ENCODE measurements at regions not wholly inside any gene's neighbourhood (a gene's known extent, or its start where the extent isn't known, plus 50 kb on each side); places are given as distances from the start of the nearest gene placed in this dataset.
"Not testable (repeated sequence)": the region's sequence is repeated elsewhere in the genome, so short reads cannot be mapped to it uniquely, and the experiment has no call there.

GRCh38 chr6:103723438-103724322 lies 1136.0 kb downstream of the HACE1 start:
- DNase-seq (ENCODE audit: low read depth), result no peak
- TF ChIP-seq, protein P1, sequence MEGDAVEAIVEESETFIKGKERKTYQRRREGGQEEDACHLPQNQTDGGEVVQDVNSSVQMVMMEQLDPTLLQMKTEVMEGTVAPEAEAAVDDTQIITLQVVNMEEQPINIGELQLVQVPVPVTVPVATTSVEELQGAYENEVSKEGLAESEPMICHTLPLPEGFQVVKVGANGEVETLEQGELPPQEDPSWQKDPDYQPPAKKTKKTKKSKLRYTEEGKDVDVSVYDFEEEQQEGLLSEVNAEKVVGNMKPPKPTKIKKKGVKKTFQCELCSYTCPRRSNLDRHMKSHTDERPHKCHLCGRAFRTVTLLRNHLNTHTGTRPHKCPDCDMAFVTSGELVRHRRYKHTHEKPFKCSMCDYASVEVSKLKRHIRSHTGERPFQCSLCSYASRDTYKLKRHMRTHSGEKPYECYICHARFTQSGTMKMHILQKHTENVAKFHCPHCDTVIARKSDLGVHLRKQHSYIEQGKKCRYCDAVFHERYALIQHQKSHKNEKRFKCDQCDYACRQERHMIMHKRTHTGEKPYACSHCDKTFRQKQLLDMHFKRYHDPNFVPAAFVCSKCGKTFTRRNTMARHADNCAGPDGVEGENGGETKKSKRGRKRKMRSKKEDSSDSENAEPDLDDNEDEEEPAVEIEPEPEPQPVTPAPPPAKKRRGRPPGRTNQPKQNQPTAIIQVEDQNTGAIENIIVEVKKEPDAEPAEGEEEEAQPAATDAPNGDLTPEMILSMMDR (IDR thresholded peaks at IDR 0.05; ENCODE audit: insufficient read depth, low read length), result no peak

DNA sequence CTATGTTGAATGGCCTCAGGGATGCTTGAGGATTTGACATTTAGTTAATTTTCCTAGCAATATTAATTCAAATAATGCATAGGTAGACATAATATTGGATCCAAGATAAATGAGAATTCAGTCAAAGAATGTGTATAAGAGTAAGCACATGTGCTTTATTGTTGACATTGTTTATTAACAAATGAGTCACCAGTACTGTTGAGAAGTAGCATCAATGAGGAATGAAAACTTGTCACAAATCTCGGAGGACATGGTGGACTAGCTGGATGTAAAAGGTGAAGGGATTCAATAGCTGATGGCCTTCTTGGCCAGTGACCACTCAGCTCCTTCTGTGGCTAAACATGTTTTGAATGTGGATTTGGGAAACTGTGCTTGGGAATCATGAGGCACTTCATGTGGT lies 1137.0 kb downstream of the HACE1 start:
- DNase-seq (ENCODE audit: low read depth), result no peak
- H3K4me3 ChIP-seq (ENCODE audit: low read depth, low read length), result no peak overlapping the region
- TF ChIP-seq, protein P1 (IDR thresholded peaks at IDR 0.05; ENCODE audit: insufficient read depth, low read length), result no peak

More at GRCh38 chr6:103723438-103724322, 1136.0 kb downstream of the HACE1 start:
- no peak overlapping the region for H3K4me3 ChIP-seq (ENCODE audit: low read depth, low read length)

- DNase-seq (ENCODE audit: low read depth), result no peak
- H3K4me3 ChIP-seq (ENCODE audit: low read depth, low read length), result no peak overlapping the region
- TF ChIP-seq, protein P1 (IDR thresholded peaks at IDR 0.05; ENCODE audit: insufficient read depth, low read length), result no peak
Measured at GRCh38 chr6:103721923-103722322, 1137.8 kb downstream of the HACE1 start.

DNA sequence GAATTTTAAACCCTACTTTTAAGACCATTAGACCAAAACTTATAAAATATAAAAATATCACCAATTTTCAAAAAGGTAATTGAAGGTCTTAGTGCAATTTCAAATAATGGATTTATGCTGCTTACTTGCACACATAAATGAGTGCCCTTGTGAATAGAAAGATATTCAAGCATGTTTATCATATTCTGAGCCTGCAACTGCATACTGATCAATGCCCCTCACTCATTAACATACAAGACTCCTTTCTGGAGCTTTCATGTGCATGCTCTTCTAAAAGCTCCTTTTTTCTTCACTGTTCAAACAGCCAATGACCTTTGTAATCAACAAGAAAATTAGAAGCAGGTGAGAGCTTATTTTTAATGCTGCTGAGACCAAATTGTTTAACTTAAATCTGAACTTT lies 1139.3 kb downstream of the HACE1 start:
- DNase-seq (ENCODE audit: low read depth), result no peak
- TF ChIP-seq, protein P1 (IDR thresholded peaks at IDR 0.05; ENCODE audit: insufficient read depth, low read length), result no peak
- H3K4me3 ChIP-seq (ENCODE audit: low read depth, low read length), result no peak overlapping the region

DNA sequence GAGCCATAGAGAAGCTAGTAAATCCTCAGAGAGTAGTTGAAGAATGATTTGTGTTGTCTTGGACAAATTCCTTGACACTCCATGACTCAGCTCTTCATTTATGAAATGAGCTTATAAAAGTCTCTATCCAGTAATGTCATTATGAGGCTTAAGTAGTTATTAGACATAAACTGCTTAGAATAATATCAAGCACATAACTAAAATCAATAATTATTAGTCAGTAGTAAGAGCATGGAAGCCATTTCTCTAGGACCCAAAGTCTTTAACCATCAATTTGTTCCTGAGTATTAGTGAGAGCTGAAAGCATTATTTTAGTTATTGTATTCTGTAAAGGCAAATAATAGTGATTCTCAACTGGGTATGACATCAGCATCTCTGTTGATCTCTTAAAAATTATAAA lies 1140.2 kb downstream of the HACE1 start:
- no peak overlapping the region for H3K4me3 ChIP-seq (ENCODE audit: low read depth, low read length)
- no peak for DNase-seq (ENCODE audit: low read depth)
- TF ChIP-seq, protein P1 (IDR thresholded peaks at IDR 0.05; ENCODE audit: insufficient read depth, low read length), result no peak

GRCh38 chr6:103715269-103715668 lies 1144.5 kb downstream of the HACE1 start:
- TF ChIP-seq, protein P1 (IDR thresholded peaks at IDR 0.05; ENCODE audit: insufficient read depth, low read length), result no peak
- no peak for DNase-seq (ENCODE audit: low read depth)

DNA sequence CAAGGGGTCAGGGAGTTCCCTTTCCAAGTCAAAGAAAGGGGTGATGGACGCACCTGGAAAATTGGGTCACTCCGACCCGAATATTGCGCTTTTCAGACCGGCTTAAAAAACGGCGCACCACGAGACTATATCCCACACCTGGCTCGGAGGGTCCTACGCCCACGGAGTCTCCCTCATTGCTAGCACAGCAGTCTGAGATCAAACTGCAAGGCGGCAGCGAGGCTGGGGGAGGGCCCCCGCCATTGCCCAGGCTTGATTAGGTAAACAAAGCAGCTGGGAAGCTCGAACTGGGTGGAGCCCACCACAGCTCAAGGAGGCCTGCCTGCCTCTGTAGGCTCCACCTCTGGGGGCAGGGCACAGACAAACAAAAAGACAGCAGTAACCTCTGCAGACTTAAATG lies 1150.5 kb downstream of the HACE1 start:
- H3K4me3 ChIP-seq (ENCODE audit: low read depth, low read length); DNase-seq (ENCODE audit: low read depth): not testable (repeated sequence)

More at GRCh38 chr6:103715269-103715668, 1144.5 kb downstream of the HACE1 start:
- H3K4me3 ChIP-seq (ENCODE audit: low read depth, low read length), result no peak overlapping the region
